SK-N-SH treated with all-trans-retinoic acid at 6 μM for 48 hours (cell line): ENCODE measurements at regions not wholly inside any gene's neighbourhood (a gene's known extent, or its start where the extent isn't known, plus 50 kb on each side); places are given as distances from the start of the nearest gene placed in this dataset.

Experiments
- ATAC-seq: fragments of 200-7000 bp; cut with Tn5 transposase; 3 replicates; pipeline ENCODE4 v1.9.1; 2020; ENCODE audit warnings: mild to moderate bottlenecking, moderate library complexity
- ARNTL ChIP-seq: fragments of 450-650 bp; formaldehyde crosslinking; IDR thresholded peaks from 2 replicates; pipeline ENCODE4 v1.5.0; 2020; ENCODE audit warnings: low read depth, mild to moderate bottlenecking, moderate library complexity, borderline replicate concordance
- BACH2 ChIP-seq: fragments of 250-450 bp; sonication (Bioruptor Pico); IDR thresholded peaks from 2 replicates; pipeline ENCODE4 v1.9.0; 2021; ENCODE audit warnings: mild to moderate bottlenecking, borderline replicate concordance
- CSDC2 ChIP-seq: fragments of 250-450 bp; sonication (Bioruptor Pico); IDR thresholded peaks from 2 replicates; pipeline ENCODE4 v1.5.0; 2020; ENCODE audit warnings: mild to moderate bottlenecking, moderate library complexity
- ESRRG ChIP-seq: fragments of 250-450 bp; sonication (Bioruptor Pico); IDR thresholded peaks from 2 replicates; pipeline ENCODE4 v1.6.1; 2021; ENCODE audit warnings: mild to moderate bottlenecking
- GLIS3 ChIP-seq: fragments of 250-450 bp; sonication (Bioruptor Pico); IDR thresholded peaks from 2 replicates; pipeline ENCODE4 v1.5.0; 2020; ENCODE audit warnings: mild to moderate bottlenecking, moderate library complexity
- ISL1 ChIP-seq: fragments of 250-450 bp; sonication (Bioruptor Pico); IDR thresholded peaks from 2 replicates; pipeline ENCODE4 v2.1.2; 2022; ENCODE audit warnings: mild to moderate bottlenecking, moderate library complexity
- OSR1 ChIP-seq: fragments of 250-450 bp; sonication (Bioruptor Pico); IDR thresholded peaks from 2 replicates; pipeline ENCODE4 v1.8.0; 2022; ENCODE audit warnings: moderate library complexity, mild to moderate bottlenecking, inconsistent platforms
- RARB ChIP-seq: fragments of 250-450 bp; sonication (Bioruptor Pico); IDR thresholded peaks from 2 replicates; pipeline ENCODE4 v1.8.0; 2021; ENCODE audit warnings: mild to moderate bottlenecking, moderate library complexity
- SNAI2 ChIP-seq: fragments of 250-450 bp; sonication (Bioruptor Pico); IDR thresholded peaks from 2 replicates; pipeline ENCODE4 v1.5.0; 2020; ENCODE audit warnings: mild to moderate bottlenecking, moderate library complexity
- TCF4 ChIP-seq: fragments of 250-450 bp; sonication (Bioruptor Pico); IDR thresholded peaks from 2 replicates; pipeline ENCODE4 v1.8.0; 2021; ENCODE audit warnings: mild to moderate bottlenecking, moderate library complexity, borderline replicate concordance
- TOX ChIP-seq: fragments of 250-450 bp; sonication (Bioruptor Pico); IDR thresholded peaks from 2 replicates; pipeline ENCODE4 v1.8.0; 2021; ENCODE audit warnings: mild to moderate bottlenecking, moderate library complexity, borderline replicate concordance
- ZC3H10 ChIP-seq: fragments of 250-450 bp; sonication (Bioruptor Pico); IDR thresholded peaks from 2 replicates; pipeline ENCODE4 v1.5.1; 2021; ENCODE audit warnings: mild to moderate bottlenecking, moderate library complexity
- ZFP3 ChIP-seq: fragments of 250-450 bp; sonication (Bioruptor Pico); IDR thresholded peaks from 2 replicates; pipeline ENCODE4 v1.5.0; 2020; ENCODE audit warnings: mild to moderate bottlenecking, moderate library complexity
- ZFP30 ChIP-seq: fragments of 450-650 bp; formaldehyde crosslinking; IDR thresholded peaks from 2 replicates; pipeline ENCODE4 v1.5.0; 2022; ENCODE audit warnings: mild to moderate bottlenecking, moderate library complexity
- ZNF565 ChIP-seq: fragments of 450-650 bp; formaldehyde crosslinking; conservative IDR thresholded peaks from 2 replicates; pipeline ENCODE4 v1.5.0; 2020; ENCODE audit warnings: low read depth, mild to moderate bottlenecking, moderate library complexity
- ZNF70 ChIP-seq: fragments of 450-650 bp; formaldehyde crosslinking; IDR thresholded peaks from 2 replicates; pipeline ENCODE4 v1.5.0; 2020; ENCODE audit warnings: mild to moderate bottlenecking, moderate library complexity
- ZNF8 ChIP-seq: fragments of 450-650 bp; formaldehyde crosslinking; IDR thresholded peaks from 2 replicates; pipeline ENCODE4 v1.5.0; 2020; ENCODE audit warnings: mild to moderate bottlenecking, moderate library complexity
- TF ChIP-seq, protein P1 (sequence below): fragments of 250-450 bp; sonication (Bioruptor Pico); IDR thresholded peaks from 2 replicates; pipeline ENCODE4 v1.8.0; 2021; ENCODE audit warnings: low read depth, mild to moderate bottlenecking, moderate library complexity, borderline replicate concordance
- TF ChIP-seq, protein P2 (sequence below): fragments of 250-450 bp; sonication (Bioruptor Pico); IDR thresholded peaks from 2 replicates; pipeline ENCODE4 v1.8.0; 2020; ENCODE audit warnings: mild to moderate bottlenecking, moderate library complexity, borderline replicate concordance
- TF ChIP-seq, protein P3 (sequence below): fragments of 250-450 bp; sonication (Bioruptor Pico); IDR thresholded peaks from 2 replicates; pipeline ENCODE4 v1.5.0; 2020; ENCODE audit warnings: mild to moderate bottlenecking, moderate library complexity
- TF ChIP-seq, protein P4 (sequence below): fragments of 250-450 bp; sonication (Bioruptor Pico); IDR thresholded peaks from 2 replicates; pipeline ENCODE4 v1.5.1; 2021; ENCODE audit warnings: mild to moderate bottlenecking, moderate library complexity

DNA sequence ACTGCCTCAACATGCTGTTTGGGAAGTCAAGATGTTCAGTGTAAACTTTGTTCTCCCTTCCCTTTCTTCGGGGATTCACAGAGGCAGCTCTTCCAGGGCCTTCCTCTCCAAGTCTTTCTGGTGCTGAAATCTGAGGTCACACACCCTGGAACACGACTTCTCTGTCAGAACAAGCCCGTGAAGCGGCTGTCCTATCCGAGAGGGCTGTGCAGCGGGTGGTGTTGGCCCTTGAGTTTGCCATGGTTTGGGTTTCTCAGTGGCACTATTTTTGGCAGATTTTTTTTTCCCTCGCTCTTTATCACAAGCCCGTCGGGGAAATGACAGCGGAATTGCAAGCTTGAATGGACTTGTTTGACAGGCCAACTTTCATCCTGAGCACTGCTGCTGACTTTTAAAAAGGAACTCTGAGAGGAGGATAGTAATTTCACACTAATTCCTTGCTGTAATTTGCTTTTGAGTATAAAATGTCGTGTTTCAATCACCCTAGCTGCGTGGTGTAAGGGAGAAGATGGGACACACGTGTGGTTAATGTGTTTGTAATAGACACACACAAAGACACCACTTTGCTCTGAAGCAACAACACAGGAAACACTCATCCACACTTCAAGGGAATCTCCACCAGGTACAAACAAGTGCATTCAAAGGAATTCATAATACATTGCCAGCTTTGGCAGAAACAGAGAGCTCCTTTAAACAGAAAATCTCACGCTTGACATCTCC, 60.1 kb upstream of the TARBP1 start:
- ATAC-seq: no peak
- TF ChIP-seq ESRRG (CRISPR knock-in tag) (no peak), ZNF8 (no peak), ZNF70 (CRISPR knock-in tag) (no peak), TCF4 (CRISPR knock-in tag) (no peak), BACH2 (CRISPR knock-in tag) (no peak), ZFP30 (no peak), GLIS3 (CRISPR knock-in tag) (no peak), ZNF565 (CRISPR knock-in tag) (no peak), ISL1 (CRISPR knock-in tag) (no peak), TOX (CRISPR knock-in tag) (no peak), OSR1 (no peak), ZC3H10 (no peak), ARNTL (CRISPR knock-in tag) (no peak)
- TF ChIP-seq, protein P1, sequence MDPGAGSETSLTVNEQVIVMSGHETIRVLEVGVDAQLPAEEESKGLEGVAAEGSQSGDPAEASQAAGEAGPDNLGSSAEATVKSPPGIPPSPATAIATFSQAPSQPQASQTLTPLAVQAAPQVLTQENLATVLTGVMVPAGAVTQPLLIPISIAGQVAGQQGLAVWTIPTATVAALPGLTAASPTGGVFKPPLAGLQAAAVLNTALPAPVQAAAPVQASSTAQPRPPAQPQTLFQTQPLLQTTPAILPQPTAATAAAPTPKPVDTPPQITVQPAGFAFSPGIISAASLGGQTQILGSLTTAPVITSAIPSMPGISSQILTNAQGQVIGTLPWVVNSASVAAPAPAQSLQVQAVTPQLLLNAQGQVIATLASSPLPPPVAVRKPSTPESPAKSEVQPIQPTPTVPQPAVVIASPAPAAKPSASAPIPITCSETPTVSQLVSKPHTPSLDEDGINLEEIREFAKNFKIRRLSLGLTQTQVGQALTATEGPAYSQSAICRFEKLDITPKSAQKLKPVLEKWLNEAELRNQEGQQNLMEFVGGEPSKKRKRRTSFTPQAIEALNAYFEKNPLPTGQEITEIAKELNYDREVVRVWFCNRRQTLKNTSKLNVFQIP (CRISPR knock-in tag): no peak
- TF ChIP-seq, protein P2, sequence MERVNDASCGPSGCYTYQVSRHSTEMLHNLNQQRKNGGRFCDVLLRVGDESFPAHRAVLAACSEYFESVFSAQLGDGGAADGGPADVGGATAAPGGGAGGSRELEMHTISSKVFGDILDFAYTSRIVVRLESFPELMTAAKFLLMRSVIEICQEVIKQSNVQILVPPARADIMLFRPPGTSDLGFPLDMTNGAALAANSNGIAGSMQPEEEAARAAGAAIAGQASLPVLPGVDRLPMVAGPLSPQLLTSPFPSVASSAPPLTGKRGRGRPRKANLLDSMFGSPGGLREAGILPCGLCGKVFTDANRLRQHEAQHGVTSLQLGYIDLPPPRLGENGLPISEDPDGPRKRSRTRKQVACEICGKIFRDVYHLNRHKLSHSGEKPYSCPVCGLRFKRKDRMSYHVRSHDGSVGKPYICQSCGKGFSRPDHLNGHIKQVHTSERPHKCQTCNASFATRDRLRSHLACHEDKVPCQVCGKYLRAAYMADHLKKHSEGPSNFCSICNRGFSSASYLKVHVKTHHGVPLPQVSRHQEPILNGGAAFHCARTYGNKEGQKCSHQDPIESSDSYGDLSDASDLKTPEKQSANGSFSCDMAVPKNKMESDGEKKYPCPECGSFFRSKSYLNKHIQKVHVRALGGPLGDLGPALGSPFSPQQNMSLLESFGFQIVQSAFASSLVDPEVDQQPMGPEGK (CRISPR knock-in tag): no peak
- TF ChIP-seq, protein P3, sequence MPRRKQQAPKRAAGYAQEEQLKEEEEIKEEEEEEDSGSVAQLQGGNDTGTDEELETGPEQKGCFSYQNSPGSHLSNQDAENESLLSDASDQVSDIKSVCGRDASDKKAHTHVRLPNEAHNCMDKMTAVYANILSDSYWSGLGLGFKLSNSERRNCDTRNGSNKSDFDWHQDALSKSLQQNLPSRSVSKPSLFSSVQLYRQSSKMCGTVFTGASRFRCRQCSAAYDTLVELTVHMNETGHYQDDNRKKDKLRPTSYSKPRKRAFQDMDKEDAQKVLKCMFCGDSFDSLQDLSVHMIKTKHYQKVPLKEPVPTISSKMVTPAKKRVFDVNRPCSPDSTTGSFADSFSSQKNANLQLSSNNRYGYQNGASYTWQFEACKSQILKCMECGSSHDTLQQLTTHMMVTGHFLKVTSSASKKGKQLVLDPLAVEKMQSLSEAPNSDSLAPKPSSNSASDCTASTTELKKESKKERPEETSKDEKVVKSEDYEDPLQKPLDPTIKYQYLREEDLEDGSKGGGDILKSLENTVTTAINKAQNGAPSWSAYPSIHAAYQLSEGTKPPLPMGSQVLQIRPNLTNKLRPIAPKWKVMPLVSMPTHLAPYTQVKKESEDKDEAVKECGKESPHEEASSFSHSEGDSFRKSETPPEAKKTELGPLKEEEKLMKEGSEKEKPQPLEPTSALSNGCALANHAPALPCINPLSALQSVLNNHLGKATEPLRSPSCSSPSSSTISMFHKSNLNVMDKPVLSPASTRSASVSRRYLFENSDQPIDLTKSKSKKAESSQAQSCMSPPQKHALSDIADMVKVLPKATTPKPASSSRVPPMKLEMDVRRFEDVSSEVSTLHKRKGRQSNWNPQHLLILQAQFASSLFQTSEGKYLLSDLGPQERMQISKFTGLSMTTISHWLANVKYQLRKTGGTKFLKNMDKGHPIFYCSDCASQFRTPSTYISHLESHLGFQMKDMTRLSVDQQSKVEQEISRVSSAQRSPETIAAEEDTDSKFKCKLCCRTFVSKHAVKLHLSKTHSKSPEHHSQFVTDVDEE: no peak

DNA sequence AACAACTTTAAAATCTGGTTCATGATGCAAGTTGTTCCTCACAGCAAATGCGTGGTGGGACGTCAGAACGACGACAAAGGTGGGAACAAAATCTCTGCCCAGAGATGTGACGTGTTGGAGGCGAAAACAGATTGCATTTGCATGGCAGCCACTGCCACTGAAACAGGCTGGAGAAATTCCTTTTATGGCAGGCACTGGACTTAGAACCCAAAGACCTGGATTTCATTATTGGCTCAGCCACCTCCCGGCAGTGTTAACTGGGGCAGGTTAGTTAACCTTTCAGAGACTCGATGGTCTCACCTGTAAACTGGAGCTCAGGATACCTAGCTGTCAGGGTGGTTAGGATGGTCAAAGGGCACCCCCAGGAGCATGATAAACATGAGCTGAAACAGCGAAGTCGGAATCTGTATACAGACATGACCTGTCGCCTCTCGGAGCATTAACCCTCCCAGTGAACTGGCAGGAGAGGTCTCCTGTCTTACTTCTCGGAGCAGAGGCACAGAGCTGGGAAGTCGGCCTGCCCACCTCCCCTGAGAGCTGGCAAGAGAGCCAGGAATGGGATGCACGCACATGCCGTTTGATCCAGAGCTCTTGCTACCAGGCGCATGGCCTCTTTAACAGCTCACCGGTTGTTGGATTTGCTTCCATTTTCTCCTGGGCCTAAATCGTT, 59.2 kb upstream of the TARBP1 start:
- no peak for ATAC-seq
- no peak for TF ChIP-seq CSDC2 (CRISPR knock-in tag)
- TF ChIP-seq ARNTL (CRISPR knock-in tag): no peak
- TF ChIP-seq TCF4 (CRISPR knock-in tag): no peak
- no peak for TF ChIP-seq ZNF565 (CRISPR knock-in tag)
- no peak for TF ChIP-seq ESRRG (CRISPR knock-in tag)
- no peak for TF ChIP-seq ZNF8
- no peak for TF ChIP-seq ZFP30

DNA sequence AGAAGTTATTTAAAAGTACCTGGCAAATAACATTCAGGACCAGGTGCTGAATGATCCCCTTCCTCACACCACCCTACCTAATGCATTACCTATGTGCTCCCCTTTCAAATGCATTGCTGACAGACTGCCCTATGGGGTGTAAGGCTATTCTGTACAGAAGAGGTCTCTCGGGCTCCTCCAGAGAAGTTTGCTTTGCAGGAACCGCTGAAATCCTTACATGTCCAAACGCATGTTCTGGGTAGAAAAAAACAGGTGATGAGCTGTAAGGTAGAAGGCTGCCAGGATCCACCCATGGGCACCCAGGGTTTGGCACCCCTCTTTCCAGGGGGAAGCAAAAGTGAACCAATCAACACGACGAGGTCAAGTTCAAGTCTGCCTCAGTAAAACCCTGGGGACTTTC, 58.3 kb upstream of the TARBP1 start:
- no peak for TF ChIP-seq TCF4 (CRISPR knock-in tag)
- no peak for TF ChIP-seq ZC3H10
- TF ChIP-seq ISL1 (CRISPR knock-in tag): no peak
- TF ChIP-seq, protein P1 (CRISPR knock-in tag): no peak
- TF ChIP-seq ESRRG (CRISPR knock-in tag): no peak
- no peak for TF ChIP-seq BACH2 (CRISPR knock-in tag)
- no peak for TF ChIP-seq ZFP30
- no peak for TF ChIP-seq RARB (CRISPR knock-in tag)
- TF ChIP-seq, protein P4, sequence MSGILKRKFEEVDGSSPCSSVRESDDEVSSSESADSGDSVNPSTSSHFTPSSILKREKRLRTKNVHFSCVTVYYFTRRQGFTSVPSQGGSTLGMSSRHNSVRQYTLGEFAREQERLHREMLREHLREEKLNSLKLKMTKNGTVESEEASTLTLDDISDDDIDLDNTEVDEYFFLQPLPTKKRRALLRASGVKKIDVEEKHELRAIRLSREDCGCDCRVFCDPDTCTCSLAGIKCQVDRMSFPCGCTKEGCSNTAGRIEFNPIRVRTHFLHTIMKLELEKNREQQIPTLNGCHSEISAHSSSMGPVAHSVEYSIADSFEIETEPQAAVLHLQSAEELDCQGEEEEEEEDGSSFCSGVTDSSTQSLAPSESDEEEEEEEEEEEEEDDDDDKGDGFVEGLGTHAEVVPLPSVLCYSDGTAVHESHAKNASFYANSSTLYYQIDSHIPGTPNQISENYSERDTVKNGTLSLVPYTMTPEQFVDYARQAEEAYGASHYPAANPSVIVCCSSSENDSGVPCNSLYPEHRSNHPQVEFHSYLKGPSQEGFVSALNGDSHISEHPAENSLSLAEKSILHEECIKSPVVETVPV (CRISPR knock-in tag): no peak
- TF ChIP-seq SNAI2 (CRISPR knock-in tag): no peak
- TF ChIP-seq OSR1: no peak
- no peak for TF ChIP-seq ARNTL (CRISPR knock-in tag)
- no peak for TF ChIP-seq ZFP3 (CRISPR knock-in tag)
- TF ChIP-seq, protein P2 (CRISPR knock-in tag): no peak
- no peak for TF ChIP-seq TOX (CRISPR knock-in tag)
- no peak for ATAC-seq
